B cell (primary cell): ENCODE measurements at regions not wholly inside any gene's neighbourhood (a gene's known extent, or its start where the extent isn't known, plus 50 kb on each side); places are given as distances from the start of the nearest gene placed in this dataset.

Experiments used
- ATAC-seq: fragments of 200-7000 bp; cut with Tn5 transposase; one replicate; pipeline ENCODE4 v1.10.0; 2021; ENCODE audit warnings: low read depth, mild to moderate bottlenecking, moderate number of reproducible peaks, moderate library complexity
- CTCF ChIA-PET: fragments of 350-600 bp; sonication (Branson Sonifier 250); formaldehyde crosslinking; loops from one replicate; lab custom pipeline; 2021; ENCODE audit warnings: antibody characterized with exemption, inconsistent platforms; lab: Charles Lee
- POLR2A ChIA-PET: fragments of 350-600 bp; sonication (Branson Sonifier 250); formaldehyde crosslinking; loops from one replicate; lab custom pipeline; 2021; ENCODE audit warnings: antibody characterized with exemption; lab: Charles Lee
- DNase-seq: peaks from one replicate; pipeline ENCODE4 v3.0.0; 2013
- H2AFZ ChIP-seq: 2 replicates; pipeline ENCODE4 v1.6.1; 2012; ENCODE audit warnings: mild to moderate bottlenecking, low read depth, low read length; ENCODE audit not compliant: insufficient read depth, poor library complexity, severe bottlenecking
- H3K27ac ChIP-seq, 2 donors: 1 replicate in 1 of 2; 2 replicates in 1 of 2; pipeline ENCODE4 v1.5.1; 2012 to 2013; ENCODE audit warnings: low read length in 2 of 2, mild to moderate bottlenecking in 2 of 2, moderate library complexity in 1 of 2
- H3K27me3 ChIP-seq, 4 experiments: fragments of 200-600 bp in 1 of 4; sonication (generic) in 1 of 4; replicated peaks in 1 of 4; 1 replicate in 2 of 4; 2 replicates in 2 of 4; pipeline versions ENCODE4 v1.6.1 to v1.7.0; 2013 to 2016; ENCODE audit warnings: low read length in 3 of 4, mild to moderate bottlenecking in 2 of 4, mixed read lengths in 1 of 4, moderate library complexity in 1 of 4; ENCODE audit not compliant: insufficient read depth in 4 of 4, control insufficient read depth in 3 of 4; ENCODE audit errors: control extremely low read depth in 1 of 4
- H3K36me3 ChIP-seq, 2 experiments: replicated peaks in 1 of 2; 1 replicate in 1 of 2; 2 replicates in 1 of 2; pipeline versions ENCODE4 v1.6.1 to v1.7.1; 2013; ENCODE audit warnings: low read length in 1 of 2; ENCODE audit not compliant: insufficient read depth in 2 of 2, control insufficient read depth in 1 of 2; ENCODE audit errors: control extremely low read depth in 1 of 2, extremely low read depth in 1 of 2
- H3K4me1 ChIP-seq, 2 donors: fragments of 200-600 bp in 1 of 2; sonication (generic) in 1 of 2; 1 replicate in 1 of 2; 2 replicates in 1 of 2; pipeline versions ENCODE4 v1.5.1 to v1.6.1; 2013 to 2017; ENCODE audit warnings: low read length in 2 of 2; ENCODE audit not compliant: control insufficient read depth in 2 of 2, insufficient read depth in 2 of 2
- H3K4me2 ChIP-seq: replicated peaks from 2 replicates; pipeline ENCODE3; 2012; ENCODE audit warnings: mild to moderate bottlenecking, low read depth, low read length; ENCODE audit not compliant: poor library complexity, severe bottlenecking
- H3K4me3 ChIP-seq, 5 experiments: fragments of 200-600 bp in 1 of 5; sonication (generic) in 1 of 5; 1 replicate in 3 of 5; 2 replicates in 2 of 5; pipeline versions ENCODE4 v1.5.1 to v1.7.0; 2011 to 2016; ENCODE audit warnings: low read length in 4 of 5, mild to moderate bottlenecking in 4 of 5, low read depth in 2 of 5, control low read depth in 1 of 5, moderate library complexity in 1 of 5; ENCODE audit not compliant: insufficient read depth in 1 of 5; ENCODE audit errors: control extremely low read depth in 1 of 5, extremely low read depth in 1 of 5
- H3K79me2 ChIP-seq: fragments of 200-600 bp; sonication (generic); one replicate; pipeline ENCODE4 v1.6.0; 2016; ENCODE audit warnings: low read length; ENCODE audit not compliant: control insufficient read depth, insufficient read depth
- H3K9ac ChIP-seq: fragments of 200-600 bp; sonication (generic); 2 replicates; pipeline ENCODE4 v1.6.1; 2017; ENCODE audit warnings: mild to moderate bottlenecking, low read length, moderate library complexity
- H3K9me3 ChIP-seq, 3 donors: one replicate each; pipeline versions ENCODE4 v1.6.1 to v1.7.1; 2013; ENCODE audit warnings: low read length in 2 of 3; ENCODE audit not compliant: control insufficient read depth in 2 of 3, insufficient read depth in 1 of 3; ENCODE audit errors: control extremely low read depth in 1 of 3
- H4K20me1 ChIP-seq: 2 replicates; pipeline ENCODE4 v1.6.0; 2012; ENCODE audit warnings: mild to moderate bottlenecking, low read length; ENCODE audit not compliant: insufficient read depth, control insufficient read depth, poor library complexity, severe bottlenecking
- H3K27ac Mint-ChIP-seq: one replicate; pipeline ENCODE4 v1.8.0; 2021; ENCODE audit warnings: mixed read lengths
- H3K27me3 Mint-ChIP-seq: one replicate; pipeline ENCODE4 v1.8.0; 2021; ENCODE audit warnings: mixed read lengths
- H3K4me1 Mint-ChIP-seq: one replicate; pipeline ENCODE4 v1.8.0; 2021; ENCODE audit warnings: mixed read lengths
- H3K4me3 Mint-ChIP-seq: one replicate; pipeline ENCODE4 v1.8.0; 2021; ENCODE audit warnings: mixed read lengths
- H3K9me3 Mint-ChIP-seq: one replicate; pipeline ENCODE4 v1.8.0; 2022; ENCODE audit warnings: mixed read lengths; ENCODE audit not compliant: insufficient read depth
- EZH2 ChIP-seq: IDR thresholded peaks from 2 replicates; pipeline ENCODE4 v1.6.1; 2012; ENCODE audit warnings: borderline replicate concordance, low read depth, mild to moderate bottlenecking, moderate library complexity, low read length; ENCODE audit not compliant: insufficient read depth, poor library complexity, severe bottlenecking
- WGBS: methylation state at CpG from one replicate; pipeline ENCODE4 v1.1.5; 2013; ENCODE audit warnings: missing lambda C conversion rate; ENCODE audit not compliant: insufficient coverage; 5-methylcytosine and 5-hydroxymethylcytosine counted together
- intact Hi-C: fragments of 100-400 bp; cut with micrococcal nuclease; formaldehyde crosslinking; loops from one replicate; pipeline ENCODE4 v1.10.0; 2022
- TF ChIP-seq, protein P1 (sequence below): fragments of 200-600 bp; IDR thresholded peaks from one replicate; pipeline ENCODE4 v1.8.0; 2022; ENCODE audit warnings: antibody characterized with exemption, mild to moderate bottlenecking

GRCh38 chr1:239616673-239617072 is 230.3 kb downstream of the CHRM3 start:
- H3K79me2 ChIP-seq, result no peaks in the 10 kb centered on the region
- WGBS, result no CpG with 5 or more reads among the region's 1 CpG
- no peaks in the 10 kb centered on the region for H3K9me3 ChIP-seq
- POLR2A ChIA-PET, result no interaction called here
- no peaks in the 10 kb centered on the region for H3K4me1 Mint-ChIP-seq
- no peak overlapping the region for H3K27ac ChIP-seq
- DNase-seq, result no peak
- no peaks in the 10 kb centered on the region for H3K27me3 ChIP-seq
- no peak for TF ChIP-seq EZH2
- TF ChIP-seq, protein P1, sequence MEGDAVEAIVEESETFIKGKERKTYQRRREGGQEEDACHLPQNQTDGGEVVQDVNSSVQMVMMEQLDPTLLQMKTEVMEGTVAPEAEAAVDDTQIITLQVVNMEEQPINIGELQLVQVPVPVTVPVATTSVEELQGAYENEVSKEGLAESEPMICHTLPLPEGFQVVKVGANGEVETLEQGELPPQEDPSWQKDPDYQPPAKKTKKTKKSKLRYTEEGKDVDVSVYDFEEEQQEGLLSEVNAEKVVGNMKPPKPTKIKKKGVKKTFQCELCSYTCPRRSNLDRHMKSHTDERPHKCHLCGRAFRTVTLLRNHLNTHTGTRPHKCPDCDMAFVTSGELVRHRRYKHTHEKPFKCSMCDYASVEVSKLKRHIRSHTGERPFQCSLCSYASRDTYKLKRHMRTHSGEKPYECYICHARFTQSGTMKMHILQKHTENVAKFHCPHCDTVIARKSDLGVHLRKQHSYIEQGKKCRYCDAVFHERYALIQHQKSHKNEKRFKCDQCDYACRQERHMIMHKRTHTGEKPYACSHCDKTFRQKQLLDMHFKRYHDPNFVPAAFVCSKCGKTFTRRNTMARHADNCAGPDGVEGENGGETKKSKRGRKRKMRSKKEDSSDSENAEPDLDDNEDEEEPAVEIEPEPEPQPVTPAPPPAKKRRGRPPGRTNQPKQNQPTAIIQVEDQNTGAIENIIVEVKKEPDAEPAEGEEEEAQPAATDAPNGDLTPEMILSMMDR, result no peak
- H3K9ac ChIP-seq, result no peak overlapping the region
- no peak for ATAC-seq
- no peak overlapping the region for H2AFZ ChIP-seq
- H3K4me1 ChIP-seq, result no peaks in the 10 kb centered on the region
- no peak overlapping the region for H3K27ac Mint-ChIP-seq
- H3K36me3 ChIP-seq, result no peaks in the 10 kb centered on the region
- intact Hi-C loops, result no loop called here
- H4K20me1 ChIP-seq, result no peaks in the 10 kb centered on the region
- no peak overlapping the region for H3K4me2 ChIP-seq
- CTCF ChIA-PET, result no interaction called here
- H3K4me3 Mint-ChIP-seq, result no peak overlapping the region
- H3K27me3 Mint-ChIP-seq, result no peaks in the 10 kb centered on the region
- no peaks in the 10 kb centered on the region for H3K9me3 Mint-ChIP-seq
- H3K4me3 ChIP-seq, result no peak overlapping the region

DNA sequence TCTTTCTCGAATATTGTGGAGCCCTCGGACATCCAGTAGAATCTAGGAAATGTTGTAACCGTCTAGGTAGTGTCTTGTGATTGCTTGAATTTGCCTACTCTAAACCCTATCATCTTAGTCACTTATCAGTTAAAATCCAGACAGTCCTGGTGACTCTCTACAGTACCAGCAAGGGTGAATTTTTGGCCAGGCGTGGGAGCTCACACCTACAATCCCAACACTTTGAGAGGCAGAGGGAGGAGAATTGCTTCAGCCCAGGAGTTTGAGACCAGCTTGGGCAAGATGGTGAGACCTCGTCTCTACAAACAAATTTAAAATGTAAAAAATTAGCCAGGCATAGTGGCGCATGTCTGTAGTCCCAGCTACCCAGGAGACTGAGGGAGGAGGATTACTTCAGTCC is 230.9 kb downstream of the CHRM3 start:
- H3K4me1 ChIP-seq, result no peaks in the 10 kb centered on the region
- Mint-ChIP-seq H3K9me3 (peaks cover 3% of the 10 kb centered on the region), H3K4me1 (no peaks in the 10 kb centered on the region), H3K27me3 (no peaks in the 10 kb centered on the region), H3K27ac (no peak overlapping the region), H3K4me3 (no peak overlapping the region)
- H3K36me3 ChIP-seq, result no peaks in the 10 kb centered on the region
- no peaks in the 10 kb centered on the region for H4K20me1 ChIP-seq
- no peak overlapping the region for H3K9ac ChIP-seq
- intact Hi-C loops, result no loop called here
- WGBS, result no CpG with 5 or more reads among the region's 6 CpGs
- H3K27ac ChIP-seq, result no peak overlapping the region
- no peak overlapping the region for H3K4me3 ChIP-seq
- H3K79me2 ChIP-seq, result no peaks in the 10 kb centered on the region
- ChIA-PET CTCF (no interaction called here), POLR2A (no interaction called here)
- H3K4me2 ChIP-seq, result no peak overlapping the region
- no peaks in the 10 kb centered on the region for H3K27me3 ChIP-seq
- ATAC-seq, result no peak
- no peaks in the 10 kb centered on the region for H3K9me3 ChIP-seq
- TF ChIP-seq, protein P1, result no peak
- no peak for TF ChIP-seq EZH2
- DNase-seq, result no peak
- no peak overlapping the region for H2AFZ ChIP-seq
